A549 (cell line): ENCODE measurements at regions not wholly inside any gene's neighbourhood (a gene's known extent, or its start where the extent isn't known, plus 50 kb on each side); places are given as distances from the start of the nearest gene placed in this dataset.

ENCODE experiments used
- ESRRA ChIP-seq: fragments of 150-350 bp; IDR thresholded peaks from 2 replicates; pipeline ENCODE4 v1.6.1; 2014; ENCODE audit warnings: mild to moderate bottlenecking, low read length, borderline replicate concordance
- FOSL2 ChIP-seq, 2 experiments: fragments of 450-650 bp in 1 of 2; fragments of >200 bp in 1 of 2; sonication (Bioruptor Twin) in 1 of 2; formaldehyde crosslinking; IDR thresholded peaks; 2 replicates each; pipeline versions ENCODE4 v1.5.0 to v1.6.1; 2016 to 2020; ENCODE audit warnings: mild to moderate bottlenecking in 1 of 2, moderate library complexity in 1 of 2
- POLR2A ChIP-seq: IDR thresholded peaks from 2 replicates; pipeline ENCODE4 v1.6.1; 2012; ENCODE audit warnings: mild to moderate bottlenecking, low read length
- RAD21 ChIP-seq, 2 experiments: fragments of >200 bp in 1 of 2; sonication (Bioruptor Twin) in 1 of 2; formaldehyde crosslinking in 1 of 2; IDR thresholded peaks in 1 of 2; conservative IDR thresholded peaks in 1 of 2; 2 replicates in 1 of 2; 3 replicates in 1 of 2; pipeline ENCODE4 v1.6.1; 2012 to 2018; ENCODE audit warnings: inconsistent platforms in 1 of 2
- RARB ChIP-seq: fragments of 250-450 bp; sonication (Bioruptor Pico); IDR thresholded peaks from 2 replicates; pipeline ENCODE4 v1.8.0; 2021; ENCODE audit warnings: mild to moderate bottlenecking, moderate library complexity
- ZNF302 ChIP-seq: fragments of 250-450 bp; sonication (Bioruptor Pico); IDR thresholded peaks from 2 replicates; pipeline ENCODE4 v1.9.0; 2021; ENCODE audit warnings: inconsistent platforms, mild to moderate bottlenecking, moderate library complexity
- TF ChIP-seq, protein P1 (sequence below): fragments of >200 bp; sonication (Bioruptor Twin); formaldehyde crosslinking; IDR thresholded peaks from 3 replicates; pipeline ENCODE4 v1.5.1; 2016
- TF ChIP-seq, protein P2 (sequence below): fragments of 200-600 bp; sonication (generic); IDR thresholded peaks from 2 replicates; pipeline ENCODE4 v1.6.1; 2016; ENCODE audit warnings: antibody characterized with exemption, mild to moderate bottlenecking, moderate library complexity

DNA sequence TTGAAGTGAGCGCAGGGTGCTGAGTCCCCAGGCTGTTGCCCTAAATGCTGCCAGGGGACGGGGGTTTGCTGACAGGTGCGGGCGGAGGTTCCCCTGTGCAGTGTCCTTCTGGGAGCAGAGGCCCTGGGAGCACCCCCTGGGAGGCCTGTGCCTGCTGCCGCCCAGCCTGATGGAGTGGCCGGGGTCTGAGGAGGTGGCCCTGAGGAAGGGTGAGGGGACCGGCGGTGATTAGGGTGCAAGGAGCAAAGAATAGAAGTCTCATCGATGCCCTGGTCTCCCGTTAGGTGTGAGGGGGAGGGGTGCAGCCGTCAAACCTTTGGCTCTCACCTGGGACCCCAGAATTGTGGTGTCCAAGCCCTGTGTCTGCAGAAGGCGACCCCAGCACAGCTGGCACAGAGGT lies 1294.7 kb downstream of the BRD1 start:
- TF ChIP-seq, protein P1, sequence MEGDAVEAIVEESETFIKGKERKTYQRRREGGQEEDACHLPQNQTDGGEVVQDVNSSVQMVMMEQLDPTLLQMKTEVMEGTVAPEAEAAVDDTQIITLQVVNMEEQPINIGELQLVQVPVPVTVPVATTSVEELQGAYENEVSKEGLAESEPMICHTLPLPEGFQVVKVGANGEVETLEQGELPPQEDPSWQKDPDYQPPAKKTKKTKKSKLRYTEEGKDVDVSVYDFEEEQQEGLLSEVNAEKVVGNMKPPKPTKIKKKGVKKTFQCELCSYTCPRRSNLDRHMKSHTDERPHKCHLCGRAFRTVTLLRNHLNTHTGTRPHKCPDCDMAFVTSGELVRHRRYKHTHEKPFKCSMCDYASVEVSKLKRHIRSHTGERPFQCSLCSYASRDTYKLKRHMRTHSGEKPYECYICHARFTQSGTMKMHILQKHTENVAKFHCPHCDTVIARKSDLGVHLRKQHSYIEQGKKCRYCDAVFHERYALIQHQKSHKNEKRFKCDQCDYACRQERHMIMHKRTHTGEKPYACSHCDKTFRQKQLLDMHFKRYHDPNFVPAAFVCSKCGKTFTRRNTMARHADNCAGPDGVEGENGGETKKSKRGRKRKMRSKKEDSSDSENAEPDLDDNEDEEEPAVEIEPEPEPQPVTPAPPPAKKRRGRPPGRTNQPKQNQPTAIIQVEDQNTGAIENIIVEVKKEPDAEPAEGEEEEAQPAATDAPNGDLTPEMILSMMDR = no peak
- TF ChIP-seq, protein P2, sequence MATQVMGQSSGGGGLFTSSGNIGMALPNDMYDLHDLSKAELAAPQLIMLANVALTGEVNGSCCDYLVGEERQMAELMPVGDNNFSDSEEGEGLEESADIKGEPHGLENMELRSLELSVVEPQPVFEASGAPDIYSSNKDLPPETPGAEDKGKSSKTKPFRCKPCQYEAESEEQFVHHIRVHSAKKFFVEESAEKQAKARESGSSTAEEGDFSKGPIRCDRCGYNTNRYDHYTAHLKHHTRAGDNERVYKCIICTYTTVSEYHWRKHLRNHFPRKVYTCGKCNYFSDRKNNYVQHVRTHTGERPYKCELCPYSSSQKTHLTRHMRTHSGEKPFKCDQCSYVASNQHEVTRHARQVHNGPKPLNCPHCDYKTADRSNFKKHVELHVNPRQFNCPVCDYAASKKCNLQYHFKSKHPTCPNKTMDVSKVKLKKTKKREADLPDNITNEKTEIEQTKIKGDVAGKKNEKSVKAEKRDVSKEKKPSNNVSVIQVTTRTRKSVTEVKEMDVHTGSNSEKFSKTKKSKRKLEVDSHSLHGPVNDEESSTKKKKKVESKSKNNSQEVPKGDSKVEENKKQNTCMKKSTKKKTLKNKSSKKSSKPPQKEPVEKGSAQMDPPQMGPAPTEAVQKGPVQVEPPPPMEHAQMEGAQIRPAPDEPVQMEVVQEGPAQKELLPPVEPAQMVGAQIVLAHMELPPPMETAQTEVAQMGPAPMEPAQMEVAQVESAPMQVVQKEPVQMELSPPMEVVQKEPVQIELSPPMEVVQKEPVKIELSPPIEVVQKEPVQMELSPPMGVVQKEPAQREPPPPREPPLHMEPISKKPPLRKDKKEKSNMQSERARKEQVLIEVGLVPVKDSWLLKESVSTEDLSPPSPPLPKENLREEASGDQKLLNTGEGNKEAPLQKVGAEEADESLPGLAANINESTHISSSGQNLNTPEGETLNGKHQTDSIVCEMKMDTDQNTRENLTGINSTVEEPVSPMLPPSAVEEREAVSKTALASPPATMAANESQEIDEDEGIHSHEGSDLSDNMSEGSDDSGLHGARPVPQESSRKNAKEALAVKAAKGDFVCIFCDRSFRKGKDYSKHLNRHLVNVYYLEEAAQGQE = no peak
- TF ChIP-seq FOSL2 (IDR thresholded peaks at IDR 0.05) (no peak), FOSL2 (CRISPR knock-in tag; IDR thresholded peaks at IDR 0.05) (no peak), RARB (CRISPR knock-in tag) (no peak), ZNF302 (CRISPR knock-in tag) (no peak), ESRRA (no peak), RAD21 (conservative IDR thresholded peaks at IDR 0.05 in 1 of 2, IDR thresholded peaks at IDR 0.05 in 1 of 2) (no peak), POLR2A (no peak)
